HEK293T (cell line): ENCODE measurements at regions not wholly inside any gene's neighbourhood (a gene's known extent, or its start where the extent isn't known, plus 50 kb on each side); places are given as distances from the start of the nearest gene placed in this dataset.

Experiments used
- BHLHE40 ChIP-seq: fragments of 450-650 bp; IDR thresholded peaks from 2 replicates; pipeline ENCODE4 v1.6.1; 2016; ENCODE audit warnings: mild to moderate bottlenecking, moderate library complexity, borderline replicate concordance
- ELF4 ChIP-seq: fragments of 450-650 bp; IDR thresholded peaks from 2 replicates; pipeline ENCODE4 v1.6.1; 2017; ENCODE audit warnings: antibody characterized with exemption
- FOXA1 ChIP-seq: fragments of 450-650 bp; IDR thresholded peaks from 2 replicates; pipeline ENCODE4 v1.6.1; 2016; ENCODE audit warnings: mild to moderate bottlenecking
- FOXK2 ChIP-seq: fragments of 450-650 bp; IDR thresholded peaks from 2 replicates; pipeline ENCODE4 v1.6.1; 2016; ENCODE audit warnings: mild to moderate bottlenecking
- FOXM1 ChIP-seq: fragments of 450-650 bp; IDR thresholded peaks from 2 replicates; pipeline ENCODE4 v1.6.1; 2017; ENCODE audit warnings: mild to moderate bottlenecking, borderline replicate concordance
- HDGF ChIP-seq: fragments of 450-650 bp; IDR thresholded peaks from 2 replicates; pipeline ENCODE4 v1.6.1; 2017; ENCODE audit warnings: antibody characterized with exemption, borderline replicate concordance
- L3MBTL2 ChIP-seq: fragments of 450-650 bp; conservative IDR thresholded peaks from 2 replicates; pipeline ENCODE4 v1.6.1; 2016; ENCODE audit warnings: mild to moderate bottlenecking
- NFRKB ChIP-seq: fragments of 450-650 bp; IDR thresholded peaks from 2 replicates; pipeline ENCODE4 v1.6.1; 2016; ENCODE audit warnings: mild to moderate bottlenecking, moderate library complexity
- PKNOX1 ChIP-seq: fragments of 450-650 bp; IDR thresholded peaks from 2 replicates; pipeline ENCODE4 v1.6.1; 2016
- SP1 ChIP-seq: fragments of 450-650 bp; IDR thresholded peaks from 2 replicates; pipeline ENCODE4 v1.6.1; 2017
- SUZ12 ChIP-seq: fragments of 450-650 bp; IDR thresholded peaks from 2 replicates; pipeline ENCODE4 v1.6.1; 2016; ENCODE audit warnings: mild to moderate bottlenecking
- TARDBP ChIP-seq: fragments of 450-650 bp; IDR thresholded peaks from 2 replicates; pipeline ENCODE4 v1.6.1; 2016
- ZNF384 ChIP-seq: fragments of 450-650 bp; IDR thresholded peaks from 2 replicates; pipeline ENCODE4 v1.6.1; 2016

DNA sequence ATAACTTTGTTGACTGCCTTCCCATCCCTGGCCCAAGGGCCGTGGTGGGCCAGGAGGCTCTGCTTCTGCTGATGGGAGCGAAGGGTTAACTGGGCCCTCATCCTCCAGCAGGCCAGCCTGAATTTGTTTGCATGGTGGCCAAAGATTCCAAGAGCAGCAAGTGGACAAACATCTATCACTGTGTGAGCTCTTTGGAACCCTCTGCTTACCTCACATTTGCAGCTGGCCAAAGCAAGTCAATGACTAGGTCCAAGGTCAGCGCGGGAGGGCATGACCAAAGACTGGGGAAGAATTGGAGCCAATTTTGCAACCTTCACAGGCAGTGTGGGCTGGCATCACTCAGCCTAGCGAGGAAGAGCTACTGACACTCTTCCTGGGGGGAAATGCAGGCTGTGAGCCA, 67.8 kb upstream of the ATP6AP2 start:
- TF ChIP-seq FOXA1 (no peak), ELF4 (no peak), HDGF (no peak), SUZ12 (no peak), L3MBTL2 (no peak), FOXM1 (no peak), SP1 (no peak), FOXK2 (no peak), PKNOX1 (no peak), ZNF384 (no peak), BHLHE40 (no peak), NFRKB (no peak), TARDBP (no peak)
